GM23338 (cell line): ENCODE measurements at regions not wholly inside any gene's neighbourhood (a gene's known extent, or its start where the extent isn't known, plus 50 kb on each side); places are given as distances from the start of the nearest gene placed in this dataset.

Source experiments
- ATAC-seq: fragments of 200-7000 bp; cut with Tn5 transposase; 3 replicates; pipeline ENCODE4 v1.9.1; 2020
- DNase-seq: peaks from one replicate; pipeline ENCODE4 v3.0.0-alpha.2; 2015; ENCODE audit warnings: low spot score
- H2AFZ ChIP-seq: fragments of 200-600 bp; sonication (generic); 2 replicates; pipeline ENCODE4 v1.8.0; 2016; ENCODE audit warnings: antibody characterized with exemption, mild to moderate bottlenecking, moderate library complexity
- H3F3A ChIP-seq: fragments of 200-600 bp; sonication (generic); replicated peaks from 2 replicates; pipeline ENCODE4 v1.8.0; 2017; ENCODE audit warnings: antibody characterized with exemption, mixed run types, low read depth
- H3K27ac ChIP-seq: fragments of 200-600 bp; sonication (generic); 2 replicates; pipeline ENCODE4 v1.6.1; 2016; ENCODE audit warnings: low read depth
- H3K27me3 ChIP-seq: fragments of 200-600 bp; sonication (generic); 2 replicates; pipeline ENCODE4 v1.8.0; 2016; ENCODE audit warnings: mild to moderate bottlenecking, mixed run types, moderate library complexity; ENCODE audit not compliant: insufficient read depth
- H3K36me3 ChIP-seq: fragments of 200-600 bp; sonication (generic); 2 replicates; pipeline ENCODE4 v1.8.0; 2016; ENCODE audit warnings: mild to moderate bottlenecking; ENCODE audit not compliant: insufficient read depth
- H3K4me1 ChIP-seq: fragments of 200-600 bp; sonication (generic); 2 replicates; pipeline ENCODE4 v1.8.0; 2016; ENCODE audit warnings: mild to moderate bottlenecking, moderate library complexity; ENCODE audit not compliant: insufficient read depth
- H3K4me2 ChIP-seq: fragments of 200-600 bp; sonication (generic); 2 replicates; pipeline ENCODE4 v1.7.1; 2017; ENCODE audit warnings: mixed run types
- H3K4me3 ChIP-seq: fragments of 200-600 bp; sonication (generic); 2 replicates; pipeline ENCODE4 v1.6.1; 2016; ENCODE audit warnings: mixed run types
- H3K79me2 ChIP-seq: fragments of 200-600 bp; sonication (generic); replicated peaks from 2 replicates; pipeline ENCODE4 v1.8.0; 2017; ENCODE audit warnings: mild to moderate bottlenecking; ENCODE audit not compliant: insufficient read depth
- H3K9me2 ChIP-seq: fragments of 200-600 bp; sonication (generic); 2 replicates; pipeline ENCODE4 v1.8.0; 2017; ENCODE audit not compliant: insufficient read depth
- H4K20me1 ChIP-seq: fragments of 200-600 bp; sonication (generic); replicated peaks from 2 replicates; pipeline ENCODE4 v1.8.0; 2017; ENCODE audit warnings: mild to moderate bottlenecking; ENCODE audit not compliant: insufficient read depth
- H3K27ac Mint-ChIP-seq: 2 replicates; pipeline ENCODE4 v1.8.0; 2020; ENCODE audit warnings: inconsistent platforms, mild to moderate bottlenecking, moderate library complexity, mixed read lengths
- H3K27me3 Mint-ChIP-seq: 3 replicates; pipeline ENCODE4 v1.8.0; 2022; ENCODE audit warnings: low read depth, mild to moderate bottlenecking, moderate library complexity, mixed read lengths, inconsistent platforms; ENCODE audit not compliant: insufficient read depth, poor library complexity
- H3K36me3 Mint-ChIP-seq: 3 replicates; pipeline ENCODE4 v1.8.0; 2021; ENCODE audit warnings: low read depth, mild to moderate bottlenecking, inconsistent platforms, moderate library complexity, mixed read lengths
- H3K4me1 Mint-ChIP-seq: 3 replicates; pipeline ENCODE4 v1.8.0; 2020; ENCODE audit warnings: mild to moderate bottlenecking, inconsistent platforms, mixed read lengths
- H3K4me3 Mint-ChIP-seq: 3 replicates; pipeline ENCODE4 v1.8.0; 2021; ENCODE audit warnings: moderate library complexity, mild to moderate bottlenecking, inconsistent platforms, mixed read lengths
- H3K9me3 Mint-ChIP-seq: 3 replicates; pipeline ENCODE4 v1.8.0; 2020; ENCODE audit warnings: moderate library complexity, mild to moderate bottlenecking, inconsistent platforms, mixed read lengths
- CREB1 ChIP-seq: fragments of 250-450 bp; sonication (Bioruptor Pico); IDR thresholded peaks from 2 replicates; pipeline ENCODE4 v1.5.0; 2020; ENCODE audit warnings: low read depth, mild to moderate bottlenecking, moderate library complexity
- EZH2 ChIP-seq: fragments of 200-600 bp; sonication (generic); IDR thresholded peaks from one replicate; pipeline ENCODE4 v1.8.0; 2017; ENCODE audit warnings: antibody characterized with exemption, mild to moderate bottlenecking, low read depth; ENCODE audit not compliant: unreplicated experiment
- EZH2phosphoT487 ChIP-seq: fragments of 200-600 bp; sonication (generic); IDR thresholded peaks from one replicate; pipeline ENCODE4 v1.8.1; 2018; ENCODE audit warnings: antibody characterized with exemption; ENCODE audit not compliant: unreplicated experiment
- JUNB ChIP-seq: IDR thresholded peaks from one replicate; pipeline ENCODE4 v1.6.1; 2016; ENCODE audit warnings: antibody characterized with exemption; ENCODE audit not compliant: unreplicated experiment
- NANOG ChIP-seq: IDR thresholded peaks from 2 replicates; pipeline ENCODE4 v1.6.1; 2016; ENCODE audit warnings: antibody characterized with exemption, borderline replicate concordance
- POLR2AphosphoS5 ChIP-seq: IDR thresholded peaks from 2 replicates; pipeline ENCODE4 v1.6.1; 2016; ENCODE audit warnings: antibody characterized with exemption, low read depth
- STAT1 ChIP-seq: IDR thresholded peaks from one replicate; pipeline ENCODE4 v1.6.1; 2016; ENCODE audit warnings: antibody characterized with exemption; ENCODE audit not compliant: unreplicated experiment
- ZNF114 ChIP-seq: fragments of 250-450 bp; sonication (Bioruptor Pico); IDR thresholded peaks from 2 replicates; pipeline ENCODE4 v1.5.0; 2020; ENCODE audit warnings: mild to moderate bottlenecking, moderate library complexity
- ZNF331 ChIP-seq: fragments of 250-450 bp; sonication (Bioruptor Pico); IDR thresholded peaks from 2 replicates; pipeline ENCODE4 v1.5.0; 2020; ENCODE audit warnings: low read depth, mild to moderate bottlenecking, moderate library complexity
- TF ChIP-seq, protein P1 (sequence below): fragments of 250-450 bp; sonication (Bioruptor Pico); IDR thresholded peaks from 2 replicates; pipeline ENCODE4 v1.5.0; 2020; ENCODE audit warnings: mild to moderate bottlenecking, moderate library complexity
- TF ChIP-seq, protein P2 (sequence below), 2 experiments: fragments of 200-600 bp in 1 of 2; sonication (generic) in 1 of 2; conservative IDR thresholded peaks; 2 replicates each; pipeline versions ENCODE4 v1.5.1 to v1.6.1; 2016 to 2017; ENCODE audit warnings: antibody characterized with exemption in 2 of 2, low read depth in 2 of 2, mild to moderate bottlenecking in 2 of 2, moderate library complexity in 1 of 2
- TF ChIP-seq, protein P3 (sequence below): IDR thresholded peaks from 2 replicates; pipeline ENCODE4 v1.6.1; 2016; ENCODE audit warnings: antibody characterized with exemption
- TF ChIP-seq, protein P4 (sequence below): IDR thresholded peaks from one replicate; pipeline ENCODE4 v1.6.1; 2018; ENCODE audit warnings: antibody characterized with exemption; ENCODE audit not compliant: unreplicated experiment

DNA sequence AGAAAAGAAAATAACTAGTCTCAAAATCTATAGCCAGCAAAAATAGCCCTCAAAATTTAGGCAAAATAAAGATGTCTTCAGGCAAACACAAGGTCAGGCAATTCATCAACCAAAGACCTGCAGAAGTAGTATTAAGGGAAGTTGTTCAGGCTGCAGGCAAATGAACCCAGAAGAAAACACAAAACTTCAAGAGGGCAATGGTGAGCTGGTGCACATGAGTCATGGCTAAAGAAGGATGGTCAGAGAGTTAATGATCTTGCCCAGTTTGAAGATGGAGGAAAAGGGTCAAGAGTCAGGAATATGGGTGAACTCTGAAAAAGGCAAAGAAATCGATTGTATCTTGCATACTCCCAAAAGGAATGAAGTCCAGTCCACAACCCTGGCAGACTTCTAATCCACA lies 83.1 kb upstream of the FAT4 start:
- no peak overlapping the region for H3K27ac Mint-ChIP-seq
- H3K27me3 ChIP-seq = no peaks in the 10 kb centered on the region
- no peaks in the 10 kb centered on the region for H3K79me2 ChIP-seq
- no peaks in the 10 kb centered on the region for H4K20me1 ChIP-seq
- no peak overlapping the region for H3K4me3 ChIP-seq
- TF ChIP-seq POLR2AphosphoS5 = no peak
- no peak for TF ChIP-seq NANOG
- TF ChIP-seq CREB1 (CRISPR knock-in tag) = no peak
- no peak for TF ChIP-seq ZNF114 (CRISPR knock-in tag)
- TF ChIP-seq JUNB = no peak
- no peak for TF ChIP-seq EZH2
- TF ChIP-seq STAT1 = no peak
- TF ChIP-seq, protein P1, sequence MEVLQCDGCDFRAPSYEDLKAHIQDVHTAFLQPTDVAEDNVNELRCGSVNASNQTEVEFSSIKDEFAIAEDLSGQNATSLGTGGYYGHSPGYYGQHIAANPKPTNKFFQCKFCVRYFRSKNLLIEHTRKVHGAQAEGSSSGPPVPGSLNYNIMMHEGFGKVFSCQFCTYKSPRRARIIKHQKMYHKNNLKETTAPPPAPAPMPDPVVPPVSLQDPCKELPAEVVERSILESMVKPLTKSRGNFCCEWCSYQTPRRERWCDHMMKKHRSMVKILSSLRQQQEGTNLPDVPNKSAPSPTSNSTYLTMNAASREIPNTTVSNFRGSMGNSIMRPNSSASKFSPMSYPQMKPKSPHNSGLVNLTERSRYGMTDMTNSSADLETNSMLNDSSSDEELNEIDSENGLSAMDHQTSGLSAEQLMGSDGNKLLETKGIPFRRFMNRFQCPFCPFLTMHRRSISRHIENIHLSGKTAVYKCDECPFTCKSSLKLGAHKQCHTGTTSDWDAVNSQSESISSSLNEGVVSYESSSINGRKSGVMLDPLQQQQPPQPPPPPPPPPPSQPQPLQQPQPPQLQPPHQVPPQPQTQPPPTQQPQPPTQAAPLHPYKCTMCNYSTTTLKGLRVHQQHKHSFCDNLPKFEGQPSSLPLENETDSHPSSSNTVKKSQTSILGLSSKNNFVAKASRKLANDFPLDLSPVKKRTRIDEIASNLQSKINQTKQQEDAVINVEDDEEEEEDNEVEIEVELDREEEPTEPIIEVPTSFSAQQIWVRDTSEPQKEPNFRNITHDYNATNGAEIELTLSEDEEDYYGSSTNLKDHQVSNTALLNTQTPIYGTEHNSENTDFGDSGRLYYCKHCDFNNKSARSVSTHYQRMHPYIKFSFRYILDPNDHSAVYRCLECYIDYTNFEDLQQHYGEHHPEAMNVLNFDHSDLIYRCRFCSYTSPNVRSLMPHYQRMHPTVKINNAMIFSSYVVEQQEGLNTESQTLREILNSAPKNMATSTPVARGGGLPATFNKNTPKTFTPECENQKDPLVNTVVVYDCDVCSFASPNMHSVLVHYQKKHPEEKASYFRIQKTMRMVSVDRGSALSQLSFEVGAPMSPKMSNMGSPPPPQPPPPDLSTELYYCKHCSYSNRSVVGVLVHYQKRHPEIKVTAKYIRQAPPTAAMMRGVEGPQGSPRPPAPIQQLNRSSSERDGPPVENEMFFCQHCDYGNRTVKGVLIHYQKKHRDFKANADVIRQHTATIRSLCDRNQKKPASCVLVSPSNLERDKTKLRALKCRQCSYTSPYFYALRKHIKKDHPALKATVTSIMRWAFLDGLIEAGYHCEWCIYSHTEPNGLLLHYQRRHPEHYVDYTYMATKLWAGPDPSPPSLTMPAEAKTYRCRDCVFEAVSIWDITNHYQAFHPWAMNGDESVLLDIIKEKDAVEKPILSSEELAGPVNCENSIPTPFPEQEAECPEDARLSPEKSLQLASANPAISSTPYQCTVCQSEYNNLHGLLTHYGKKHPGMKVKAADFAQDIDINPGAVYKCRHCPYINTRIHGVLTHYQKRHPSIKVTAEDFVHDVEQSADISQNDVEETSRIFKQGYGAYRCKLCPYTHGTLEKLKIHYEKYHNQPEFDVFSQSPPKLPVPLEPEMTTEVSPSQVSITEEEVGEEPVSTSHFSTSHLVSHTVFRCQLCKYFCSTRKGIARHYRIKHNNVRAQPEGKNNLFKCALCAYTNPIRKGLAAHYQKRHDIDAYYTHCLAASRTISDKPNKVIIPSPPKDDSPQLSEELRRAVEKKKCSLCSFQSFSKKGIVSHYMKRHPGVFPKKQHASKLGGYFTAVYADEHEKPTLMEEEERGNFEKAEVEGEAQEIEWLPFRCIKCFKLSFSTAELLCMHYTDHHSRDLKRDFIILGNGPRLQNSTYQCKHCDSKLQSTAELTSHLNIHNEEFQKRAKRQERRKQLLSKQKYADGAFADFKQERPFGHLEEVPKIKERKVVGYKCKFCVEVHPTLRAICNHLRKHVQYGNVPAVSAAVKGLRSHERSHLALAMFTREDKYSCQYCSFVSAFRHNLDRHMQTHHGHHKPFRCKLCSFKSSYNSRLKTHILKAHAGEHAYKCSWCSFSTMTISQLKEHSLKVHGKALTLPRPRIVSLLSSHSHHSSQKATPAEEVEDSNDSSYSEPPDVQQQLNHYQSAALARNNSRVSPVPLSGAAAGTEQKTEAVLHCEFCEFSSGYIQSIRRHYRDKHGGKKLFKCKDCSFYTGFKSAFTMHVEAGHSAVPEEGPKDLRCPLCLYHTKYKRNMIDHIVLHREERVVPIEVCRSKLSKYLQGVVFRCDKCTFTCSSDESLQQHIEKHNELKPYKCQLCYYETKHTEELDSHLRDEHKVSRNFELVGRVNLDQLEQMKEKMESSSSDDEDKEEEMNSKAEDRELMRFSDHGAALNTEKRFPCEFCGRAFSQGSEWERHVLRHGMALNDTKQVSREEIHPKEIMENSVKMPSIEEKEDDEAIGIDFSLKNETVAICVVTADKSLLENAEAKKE (CRISPR knock-in tag) = no peak
- no peak for TF ChIP-seq EZH2phosphoT487
- TF ChIP-seq, protein P2, sequence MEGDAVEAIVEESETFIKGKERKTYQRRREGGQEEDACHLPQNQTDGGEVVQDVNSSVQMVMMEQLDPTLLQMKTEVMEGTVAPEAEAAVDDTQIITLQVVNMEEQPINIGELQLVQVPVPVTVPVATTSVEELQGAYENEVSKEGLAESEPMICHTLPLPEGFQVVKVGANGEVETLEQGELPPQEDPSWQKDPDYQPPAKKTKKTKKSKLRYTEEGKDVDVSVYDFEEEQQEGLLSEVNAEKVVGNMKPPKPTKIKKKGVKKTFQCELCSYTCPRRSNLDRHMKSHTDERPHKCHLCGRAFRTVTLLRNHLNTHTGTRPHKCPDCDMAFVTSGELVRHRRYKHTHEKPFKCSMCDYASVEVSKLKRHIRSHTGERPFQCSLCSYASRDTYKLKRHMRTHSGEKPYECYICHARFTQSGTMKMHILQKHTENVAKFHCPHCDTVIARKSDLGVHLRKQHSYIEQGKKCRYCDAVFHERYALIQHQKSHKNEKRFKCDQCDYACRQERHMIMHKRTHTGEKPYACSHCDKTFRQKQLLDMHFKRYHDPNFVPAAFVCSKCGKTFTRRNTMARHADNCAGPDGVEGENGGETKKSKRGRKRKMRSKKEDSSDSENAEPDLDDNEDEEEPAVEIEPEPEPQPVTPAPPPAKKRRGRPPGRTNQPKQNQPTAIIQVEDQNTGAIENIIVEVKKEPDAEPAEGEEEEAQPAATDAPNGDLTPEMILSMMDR (conservative IDR thresholded peaks at IDR 0.05; ENCODE audit: low read depth in 2 of 2) = no peak
- TF ChIP-seq, protein P3, sequence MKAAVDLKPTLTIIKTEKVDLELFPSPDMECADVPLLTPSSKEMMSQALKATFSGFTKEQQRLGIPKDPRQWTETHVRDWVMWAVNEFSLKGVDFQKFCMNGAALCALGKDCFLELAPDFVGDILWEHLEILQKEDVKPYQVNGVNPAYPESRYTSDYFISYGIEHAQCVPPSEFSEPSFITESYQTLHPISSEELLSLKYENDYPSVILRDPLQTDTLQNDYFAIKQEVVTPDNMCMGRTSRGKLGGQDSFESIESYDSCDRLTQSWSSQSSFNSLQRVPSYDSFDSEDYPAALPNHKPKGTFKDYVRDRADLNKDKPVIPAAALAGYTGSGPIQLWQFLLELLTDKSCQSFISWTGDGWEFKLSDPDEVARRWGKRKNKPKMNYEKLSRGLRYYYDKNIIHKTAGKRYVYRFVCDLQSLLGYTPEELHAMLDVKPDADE = no peak
- TF ChIP-seq, protein P4, sequence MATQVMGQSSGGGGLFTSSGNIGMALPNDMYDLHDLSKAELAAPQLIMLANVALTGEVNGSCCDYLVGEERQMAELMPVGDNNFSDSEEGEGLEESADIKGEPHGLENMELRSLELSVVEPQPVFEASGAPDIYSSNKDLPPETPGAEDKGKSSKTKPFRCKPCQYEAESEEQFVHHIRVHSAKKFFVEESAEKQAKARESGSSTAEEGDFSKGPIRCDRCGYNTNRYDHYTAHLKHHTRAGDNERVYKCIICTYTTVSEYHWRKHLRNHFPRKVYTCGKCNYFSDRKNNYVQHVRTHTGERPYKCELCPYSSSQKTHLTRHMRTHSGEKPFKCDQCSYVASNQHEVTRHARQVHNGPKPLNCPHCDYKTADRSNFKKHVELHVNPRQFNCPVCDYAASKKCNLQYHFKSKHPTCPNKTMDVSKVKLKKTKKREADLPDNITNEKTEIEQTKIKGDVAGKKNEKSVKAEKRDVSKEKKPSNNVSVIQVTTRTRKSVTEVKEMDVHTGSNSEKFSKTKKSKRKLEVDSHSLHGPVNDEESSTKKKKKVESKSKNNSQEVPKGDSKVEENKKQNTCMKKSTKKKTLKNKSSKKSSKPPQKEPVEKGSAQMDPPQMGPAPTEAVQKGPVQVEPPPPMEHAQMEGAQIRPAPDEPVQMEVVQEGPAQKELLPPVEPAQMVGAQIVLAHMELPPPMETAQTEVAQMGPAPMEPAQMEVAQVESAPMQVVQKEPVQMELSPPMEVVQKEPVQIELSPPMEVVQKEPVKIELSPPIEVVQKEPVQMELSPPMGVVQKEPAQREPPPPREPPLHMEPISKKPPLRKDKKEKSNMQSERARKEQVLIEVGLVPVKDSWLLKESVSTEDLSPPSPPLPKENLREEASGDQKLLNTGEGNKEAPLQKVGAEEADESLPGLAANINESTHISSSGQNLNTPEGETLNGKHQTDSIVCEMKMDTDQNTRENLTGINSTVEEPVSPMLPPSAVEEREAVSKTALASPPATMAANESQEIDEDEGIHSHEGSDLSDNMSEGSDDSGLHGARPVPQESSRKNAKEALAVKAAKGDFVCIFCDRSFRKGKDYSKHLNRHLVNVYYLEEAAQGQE = no peak
- no peak for TF ChIP-seq ZNF331 (CRISPR knock-in tag)
- H3K27ac ChIP-seq = no peak overlapping the region
- H3K9me2 ChIP-seq = 0 out of 2 replicates have a peak, but pooled peaks cover 3% of the 10 kb centered on the region
- H3K27me3 Mint-ChIP-seq = no peaks in the 10 kb centered on the region
- H3K9me3 Mint-ChIP-seq = peaks cover 5% of the 10 kb centered on the region
- H3K36me3 Mint-ChIP-seq = peaks cover 6% of the 10 kb centered on the region; the same call in 2 of the 3 replicates
- H3K36me3 ChIP-seq = no peaks in the 10 kb centered on the region
- 0 out of 2 replicates have a peak overlapping the region, but pooled peaks have one; percentile 53 for H2AFZ ChIP-seq
- no peaks in the 10 kb centered on the region for H3K4me1 ChIP-seq
- no peak for ATAC-seq
- H3K4me3 Mint-ChIP-seq = no peak overlapping the region
- H3F3A ChIP-seq = no peaks in the 10 kb centered on the region
- no peak for DNase-seq
- no peak overlapping the region for H3K4me2 ChIP-seq
- peaks cover 8% of the 10 kb centered on the region for H3K4me1 Mint-ChIP-seq
